OCI-LY3 (cell line): ENCODE measurements at regions not wholly inside any gene's neighbourhood (a gene's known extent, or its start where the extent isn't known, plus 50 kb on each side); places are given as distances from the start of the nearest gene placed in this dataset.

Source experiments
- H2AFZ ChIP-seq: fragments of 200-600, 300-600 bp; shearing (Covaris generic); 2 replicates; pipeline ENCODE4 v1.6.0; 2014; ENCODE audit warnings: antibody characterized with exemption, low read depth, low read length
- H3K27ac ChIP-seq: fragments of 200-600, 300-600 bp; sonication (generic); 2 replicates; pipeline ENCODE4 v1.5.1; 2014; ENCODE audit warnings: mild to moderate bottlenecking, low read length, moderate library complexity, mixed read lengths
- H3K27me3 ChIP-seq: fragments of 200-600, 300-600 bp; sonication (generic); 2 replicates; pipeline ENCODE4 v1.6.1; 2014; ENCODE audit warnings: low read depth, low read length, mixed read lengths
- H3K36me3 ChIP-seq: fragments of 200-600, 300-600 bp; sonication (generic); replicated peaks from 2 replicates; pipeline ENCODE3; 2014; ENCODE audit warnings: low read depth, low read length, mixed read lengths
- H3K4me1 ChIP-seq: fragments of 300-600, 200-600 bp; sonication (generic); 2 replicates; pipeline ENCODE4 v1.6.1; 2014; ENCODE audit warnings: low read length, mixed read lengths
- H3K4me2 ChIP-seq: fragments of 200-600, 300-600 bp; sonication (generic); 2 replicates; pipeline ENCODE4 v1.6.1; 2014; ENCODE audit warnings: low read length, mixed read lengths
- H3K4me3 ChIP-seq: fragments of 300-600, 200-600 bp; sonication (generic); 2 replicates; pipeline ENCODE4 v1.5.1; 2014; ENCODE audit warnings: antibody characterized with exemption, mild to moderate bottlenecking, low read length, moderate library complexity
- H3K79me2 ChIP-seq: fragments of 300-600, 200-600 bp; shearing (Covaris generic); 2 replicates; pipeline ENCODE4 v1.6.1; 2014; ENCODE audit warnings: mild to moderate bottlenecking, low read length, mixed read lengths
- H3K9ac ChIP-seq: fragments of 300-600, 200-600 bp; shearing (Covaris generic); 2 replicates; pipeline ENCODE4 v1.6.0; 2014; ENCODE audit warnings: mild to moderate bottlenecking, low read length, moderate library complexity
- H3K9me3 ChIP-seq: fragments of 200-600, 300-600 bp; shearing (Covaris generic); 2 replicates; pipeline ENCODE4 v1.6.1; 2014; ENCODE audit warnings: low read length, mixed read lengths; ENCODE audit not compliant: insufficient read depth
- H4K20me1 ChIP-seq: fragments of 200-600, 300-600 bp; sonication (generic); 2 replicates; pipeline ENCODE4 v1.6.1; 2016; ENCODE audit warnings: low read length, mixed read lengths; ENCODE audit not compliant: insufficient read depth
- CTCF ChIP-seq: fragments of 200-600, 300-600 bp; sonication (generic); IDR thresholded peaks from 2 replicates; pipeline ENCODE4 v1.5.1; 2014; ENCODE audit warnings: antibody characterized with exemption, low read length, low read depth
- EZH2phosphoT487 ChIP-seq: fragments of 200-600 bp; shearing (Covaris generic); IDR thresholded peaks from 2 replicates; pipeline ENCODE4 v1.6.1; 2018; ENCODE audit warnings: antibody characterized with exemption, mixed run types, low read depth

GRCh38 chr9:21546949-21547348 lies 64.8 kb upstream of the IFNE start:
- Histone ChIP-seq H3K4me1 (peaks cover 9% of the 10 kb centered on the region; the same call in 1 of the 2 replicates), H3K4me2 (no peak overlapping the region), H3K9ac (no peak overlapping the region)

GRCh38 chr9:21549251-21549765 lies 67.2 kb upstream of the IFNE start:
- Histone ChIP-seq H4K20me1 (no peaks in the 10 kb centered on the region), H3K27me3 (peaks cover 3% of the 10 kb centered on the region; the same call in 1 of the 2 replicates), H2AFZ (no peak overlapping the region), H3K4me2 (no peak overlapping the region), H3K4me1 (no peaks in the 10 kb centered on the region), H3K36me3 (no peaks in the 10 kb centered on the region), H3K9ac (no peak overlapping the region), H3K79me2 (no peaks in the 10 kb centered on the region), H3K9me3 (no peaks in the 10 kb centered on the region), H3K4me3 (no peak overlapping the region), H3K27ac (no peak overlapping the region)
- no peak for TF ChIP-seq CTCF
- TF ChIP-seq EZH2phosphoT487, result no peak

More at GRCh38 chr9:21546949-21547348, 64.8 kb upstream of the IFNE start:
- Histone ChIP-seq H4K20me1 (no peaks in the 10 kb centered on the region), H3K36me3 (no peaks in the 10 kb centered on the region), H3K9me3 (no peaks in the 10 kb centered on the region; the same call in 1 of the 2 replicates), H3K4me3 (no peak overlapping the region), H3K79me2 (no peaks in the 10 kb centered on the region), H2AFZ (no peak overlapping the region), H3K27ac (no peak overlapping the region), H3K27me3 (peaks cover 3% of the 10 kb centered on the region; the same call in 1 of the 2 replicates)
- TF ChIP-seq EZH2phosphoT487, result no peak
- no peak for TF ChIP-seq CTCF

GRCh38 chr9:21549890-21550289 lies 67.8 kb upstream of the IFNE start:
- no peak for TF ChIP-seq EZH2phosphoT487
- TF ChIP-seq CTCF, result no peak
- H3K79me2 ChIP-seq, result no peaks in the 10 kb centered on the region
- H3K9ac ChIP-seq, result no peak overlapping the region
- H3K4me1 ChIP-seq, result no peaks in the 10 kb centered on the region
- no peak overlapping the region for H2AFZ ChIP-seq
- no peak overlapping the region for H3K4me2 ChIP-seq
- no peaks in the 10 kb centered on the region for H3K9me3 ChIP-seq
- no peak overlapping the region for H3K27ac ChIP-seq
- no peaks in the 10 kb centered on the region for H3K36me3 ChIP-seq
- H4K20me1 ChIP-seq, result no peaks in the 10 kb centered on the region
- peaks cover 3% of the 10 kb centered on the region for H3K27me3 ChIP-seq
- no peak overlapping the region for H3K4me3 ChIP-seq

DNA sequence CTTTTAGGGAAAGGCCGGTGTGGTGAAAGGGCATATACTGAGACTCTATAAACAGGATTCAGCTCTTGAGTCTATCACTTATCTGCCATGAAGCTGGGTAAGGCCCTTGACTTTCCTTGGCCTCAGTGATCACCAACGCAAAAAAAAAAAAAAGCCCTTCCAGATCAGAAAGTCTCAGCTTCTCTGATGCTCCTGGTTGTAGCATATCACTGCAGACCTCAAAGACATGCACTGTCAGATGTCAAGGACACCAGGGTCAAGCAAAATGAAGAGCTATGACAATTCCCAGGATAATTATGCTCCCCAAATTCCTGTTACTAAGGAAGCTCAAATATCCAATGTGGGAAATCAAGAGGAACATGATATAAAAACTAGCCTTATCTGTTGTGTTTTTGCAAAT lies 68.3 kb upstream of the IFNE start:
- no peaks in the 10 kb centered on the region for H3K36me3 ChIP-seq
- H3K4me2 ChIP-seq, result no peak overlapping the region
- no peak overlapping the region for H3K4me3 ChIP-seq
- H3K4me1 ChIP-seq, result no peaks in the 10 kb centered on the region
- no peaks in the 10 kb centered on the region for H3K9me3 ChIP-seq
- H3K9ac ChIP-seq, result no peak overlapping the region
- no peak overlapping the region for H3K27ac ChIP-seq
- peaks cover 3% of the 10 kb centered on the region for H3K27me3 ChIP-seq
- TF ChIP-seq CTCF (no peak), EZH2phosphoT487 (no peak)
- H3K79me2 ChIP-seq, result no peaks in the 10 kb centered on the region
- H4K20me1 ChIP-seq, result no peaks in the 10 kb centered on the region
- H2AFZ ChIP-seq, result no peak overlapping the region
